Sigmoid colon (tissue), 6 donors: ENCODE measurements at regions not wholly inside any gene's neighbourhood (a gene's known extent, or its start where the extent isn't known, plus 50 kb on each side); places are given as distances from the start of the nearest gene placed in this dataset.

Source experiments
- DNase-seq: peaks from one replicate; pipeline ENCODE4 v3.0.0-alpha.2; 2019
- H3K27ac ChIP-seq, 4 donors: fragments of 200-600 bp; sonication (generic); one replicate each; pipeline ENCODE4 v1.5.1; 2016 to 2019; ENCODE audit warnings: mild to moderate bottlenecking in 1 of 4
- H3K27me3 ChIP-seq, 3 donors: fragments of 200-600 bp; sonication (generic); one replicate each; pipeline ENCODE4 v1.5.1; 2019; ENCODE audit warnings: mild to moderate bottlenecking in 1 of 3
- H3K36me3 ChIP-seq, 4 donors: fragments of 200-600 bp; sonication (generic); one replicate each; pipeline ENCODE4 v1.5.1; 2016 to 2019
- H3K4me1 ChIP-seq, 4 donors: fragments of 200-600 bp; sonication (generic); one replicate each; pipeline ENCODE4 v1.5.1; 2017 to 2019
- H3K4me3 ChIP-seq, 4 donors: fragments of 200-600 bp; sonication (generic); one replicate each; pipeline ENCODE4 v1.5.1; 2017 to 2019; ENCODE audit warnings: mild to moderate bottlenecking in 2 of 4, moderate library complexity in 1 of 4
- H3K9me3 ChIP-seq, 4 donors: fragments of 200-600 bp in 3 of 4; sonication (generic) in 3 of 4; one replicate each; pipeline versions ENCODE4 v1.5.1 to v1.6.1; 2013 to 2019
- CTCF ChIP-seq, 4 experiments: fragments of 450-650 bp in 3 of 4; fragments of 200-600 bp in 1 of 4; IDR thresholded peaks; one replicate each; pipeline ENCODE4 v1.5.1; 2016 to 2019; ENCODE audit warnings: antibody characterized with exemption in 4 of 4, mild to moderate bottlenecking in 3 of 4, moderate library complexity in 2 of 4
- EP300 ChIP-seq, 4 donors: sonication (generic); formaldehyde crosslinking; IDR thresholded peaks; one replicate each; pipeline ENCODE4 v1.6.1; 2017; ENCODE audit warnings: antibody characterized with exemption in 4 of 4
- POLR2A ChIP-seq, 2 donors: fragments of 450-650 bp; IDR thresholded peaks; one replicate each; pipeline ENCODE4 v1.6.1; 2016; ENCODE audit warnings: antibody characterized with exemption in 2 of 2, mild to moderate bottlenecking in 2 of 2, moderate library complexity in 2 of 2
- POLR2AphosphoS5 ChIP-seq, 4 donors: sonication (generic); formaldehyde crosslinking; IDR thresholded peaks; one replicate each; pipeline ENCODE4 v1.6.1; 2017; ENCODE audit warnings: antibody characterized with exemption in 4 of 4
- WGBS, 2 donors: extraction: QIAGEN DNeasy Blood & Tissue Kit; methylation state at CpG; one replicate each; pipeline ENCODE4 v1.1.7; 2013; 5-methylcytosine and 5-hydroxymethylcytosine counted together
- intact Hi-C: fragments of 100-400 bp; cut with DNase I; formaldehyde crosslinking; loops from one replicate; pipeline ENCODE4 v1.15.1; 2023
- donor health status: healthy with polysubstance abuse.
- donor health status: healthy.

GRCh38 chr4:11010624-11011023 is 326.1 kb upstream of the CLNK start:
- H3K4me1 ChIP-seq, result no peaks in the 10 kb centered on the region
- H3K27me3 ChIP-seq, result no peaks in the 10 kb centered on the region
- TF ChIP-seq CTCF (IDR thresholded peaks at IDR 0.05), result no peak
- no peak for TF ChIP-seq POLR2AphosphoS5 (IDR thresholded peaks at IDR 0.05)
- TF ChIP-seq POLR2A (IDR thresholded peaks at IDR 0.05), result no peak
- no peak for TF ChIP-seq EP300 (IDR thresholded peaks at IDR 0.05)
- DNase-seq, result no peak
- no peak overlapping the region for H3K27ac ChIP-seq
- H3K4me3 ChIP-seq, result no peak overlapping the region
- intact Hi-C loops, result no loop called here
- no peaks in the 10 kb centered on the region for H3K36me3 ChIP-seq
- H3K9me3 ChIP-seq, result no peaks in the 10 kb centered on the region
- 87 to 91% methylated on average over 2 of the region's 2 CpGs for WGBS, 2 donors

- Histone ChIP-seq H3K36me3 (no peaks in the 10 kb centered on the region), H3K4me3 (no peak overlapping the region), H3K9me3 (no peaks in the 10 kb centered on the region), H3K27ac (no peak overlapping the region), H3K4me1 (no peaks in the 10 kb centered on the region), H3K27me3 (no peaks in the 10 kb centered on the region)
- TF ChIP-seq EP300 (IDR thresholded peaks at IDR 0.05), result no peak
- TF ChIP-seq CTCF (IDR thresholded peaks at IDR 0.05), result no peak
- TF ChIP-seq POLR2AphosphoS5 (IDR thresholded peaks at IDR 0.05), result no peak
- TF ChIP-seq POLR2A (IDR thresholded peaks at IDR 0.05), result no peak
- intact Hi-C loops, result no loop called here
- 85 to 86% methylated on average over 1 of the region's 1 CpG for WGBS, 2 donors
- DNase-seq, result no peak
These were observed 324.7 kb upstream of the CLNK start for GRCh38 chr4:11009281-11009680.

- DNase-seq, result no peak
- Histone ChIP-seq H3K27me3 (no peaks in the 10 kb centered on the region), H3K27ac (no peak overlapping the region), H3K36me3 (no peaks in the 10 kb centered on the region), H3K4me1 (no peaks in the 10 kb centered on the region), H3K9me3 (no peaks in the 10 kb centered on the region), H3K4me3 (no peak overlapping the region)
- intact Hi-C loops, result no loop called here
- WGBS, 2 donors, result 60 to 91% methylated on average over 4 of the region's 4 CpGs
- no peak for TF ChIP-seq EP300 (IDR thresholded peaks at IDR 0.05)
These were observed 320.7 kb upstream of the CLNK start for GRCh38 chr4:11005300-11005699.

GRCh38 chr4:11004818-11005217 is 320.2 kb upstream of the CLNK start:
- Histone ChIP-seq H3K4me1 (no peaks in the 10 kb centered on the region), H3K4me3 (no peak overlapping the region), H3K36me3 (no peaks in the 10 kb centered on the region), H3K27ac (no peak overlapping the region), H3K27me3 (no peaks in the 10 kb centered on the region), H3K9me3 (no peaks in the 10 kb centered on the region)
- WGBS, 2 donors, result 90 to 92% methylated on average over 6 of the region's 6 CpGs
- intact Hi-C loops, result no loop called here
- TF ChIP-seq POLR2A (IDR thresholded peaks at IDR 0.05) (no peak), POLR2AphosphoS5 (IDR thresholded peaks at IDR 0.05) (no peak), CTCF (IDR thresholded peaks at IDR 0.05) (no peak), EP300 (IDR thresholded peaks at IDR 0.05) (no peak)
- DNase-seq, result no peak

GRCh38 chr4:11002961-11003360 is 318.4 kb upstream of the CLNK start:
- Histone ChIP-seq H3K9me3 (no peaks in the 10 kb centered on the region), H3K4me3 (no peak overlapping the region), H3K4me1 (peaks cover 0 to 12% (median 2%) of the 10 kb centered on the region in 4 donors), H3K27me3 (no peaks in the 10 kb centered on the region), H3K36me3 (no peaks in the 10 kb centered on the region), H3K27ac (no peak overlapping the region)
- intact Hi-C loops, result no loop called here
- DNase-seq, result no peak
- 81 to 95% methylated on average over 2 of the region's 2 CpGs for WGBS, 2 donors
- TF ChIP-seq POLR2AphosphoS5 (IDR thresholded peaks at IDR 0.05) (no peak), POLR2A (IDR thresholded peaks at IDR 0.05) (no peak), EP300 (IDR thresholded peaks at IDR 0.05) (no peak), CTCF (IDR thresholded peaks at IDR 0.05) (no peak)
